ENCODE measurements at regions not wholly inside any gene's neighbourhood (a gene's known extent, or its start where the extent isn't known, plus 50 kb on each side); places are given as distances from the start of the nearest gene placed in this dataset.
"Not testable (repeated sequence)": the region's sequence is repeated elsewhere in the genome, so short reads cannot be mapped to it uniquely, and the experiment has no call there.

DNA sequence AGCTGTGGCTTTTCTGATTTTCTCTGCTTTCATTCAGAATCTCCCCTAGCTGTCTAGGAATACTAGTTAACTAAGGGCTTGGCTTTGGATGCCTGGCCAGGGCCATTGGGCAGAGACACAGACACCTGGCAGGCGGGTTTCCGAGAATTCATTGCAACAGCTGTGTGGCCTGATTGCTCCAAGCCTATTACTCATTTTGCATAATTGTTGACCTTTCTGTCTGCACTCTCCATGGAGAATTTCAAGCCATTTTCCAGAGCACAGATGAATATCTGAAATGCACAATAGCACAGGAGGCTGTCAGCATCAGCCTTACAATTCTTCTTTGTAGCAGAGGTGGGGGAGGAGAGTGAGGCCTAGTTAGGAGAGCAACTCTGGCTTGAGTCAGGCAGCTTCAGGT, 310.5 kb downstream of the DMAC1 start:
- no peaks in the 10 kb centered on the region for H3K36me3 ChIP-seq (replicated peaks)
- no peak overlapping the region for H3K4me3 ChIP-seq (ENCODE audit: low read depth, low read length)
- TF ChIP-seq, protein P1, sequence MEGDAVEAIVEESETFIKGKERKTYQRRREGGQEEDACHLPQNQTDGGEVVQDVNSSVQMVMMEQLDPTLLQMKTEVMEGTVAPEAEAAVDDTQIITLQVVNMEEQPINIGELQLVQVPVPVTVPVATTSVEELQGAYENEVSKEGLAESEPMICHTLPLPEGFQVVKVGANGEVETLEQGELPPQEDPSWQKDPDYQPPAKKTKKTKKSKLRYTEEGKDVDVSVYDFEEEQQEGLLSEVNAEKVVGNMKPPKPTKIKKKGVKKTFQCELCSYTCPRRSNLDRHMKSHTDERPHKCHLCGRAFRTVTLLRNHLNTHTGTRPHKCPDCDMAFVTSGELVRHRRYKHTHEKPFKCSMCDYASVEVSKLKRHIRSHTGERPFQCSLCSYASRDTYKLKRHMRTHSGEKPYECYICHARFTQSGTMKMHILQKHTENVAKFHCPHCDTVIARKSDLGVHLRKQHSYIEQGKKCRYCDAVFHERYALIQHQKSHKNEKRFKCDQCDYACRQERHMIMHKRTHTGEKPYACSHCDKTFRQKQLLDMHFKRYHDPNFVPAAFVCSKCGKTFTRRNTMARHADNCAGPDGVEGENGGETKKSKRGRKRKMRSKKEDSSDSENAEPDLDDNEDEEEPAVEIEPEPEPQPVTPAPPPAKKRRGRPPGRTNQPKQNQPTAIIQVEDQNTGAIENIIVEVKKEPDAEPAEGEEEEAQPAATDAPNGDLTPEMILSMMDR (IDR thresholded peaks at IDR 0.05; ENCODE audit: low read depth, low read length, missing control alignments), result no peak
- in situ Hi-C loops (cut with HindIII; ENCODE audit: low pct_ligation_motif_present, low sequenced_read_pairs), result no loop called here
- H3K27ac ChIP-seq, result no peak overlapping the region
- H3K27me3 ChIP-seq (replicated peaks), result no peaks in the 10 kb centered on the region
- DNase-seq, result no peak

DNA sequence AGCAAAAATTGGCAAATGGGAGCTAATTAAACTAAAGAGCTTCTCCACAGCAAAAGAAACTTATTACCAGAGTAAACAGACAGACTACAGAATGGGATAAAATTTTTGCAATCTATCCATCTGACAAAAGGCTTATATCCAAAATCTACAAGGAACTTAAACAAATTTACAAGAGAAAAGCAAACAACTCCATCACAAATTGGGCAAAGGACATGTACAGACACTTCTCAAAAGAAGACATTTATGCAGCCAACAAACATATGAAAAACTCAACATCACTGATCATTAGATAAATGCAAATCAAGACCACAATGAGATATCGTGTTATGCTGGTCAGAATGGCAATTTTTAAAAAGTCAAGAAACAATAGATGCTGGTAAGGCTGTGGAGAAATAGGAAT, 315.6 kb downstream of the DMAC1 start:
- DNase-seq; H3K36me3 ChIP-seq (replicated peaks); H3K27me3 ChIP-seq (replicated peaks); in situ Hi-C loops (cut with HindIII; ENCODE audit: low pct_ligation_motif_present, low sequenced_read_pairs); H3K4me3 ChIP-seq (ENCODE audit: low read depth, low read length); H3K27ac ChIP-seq: not testable (repeated sequence)

DNA sequence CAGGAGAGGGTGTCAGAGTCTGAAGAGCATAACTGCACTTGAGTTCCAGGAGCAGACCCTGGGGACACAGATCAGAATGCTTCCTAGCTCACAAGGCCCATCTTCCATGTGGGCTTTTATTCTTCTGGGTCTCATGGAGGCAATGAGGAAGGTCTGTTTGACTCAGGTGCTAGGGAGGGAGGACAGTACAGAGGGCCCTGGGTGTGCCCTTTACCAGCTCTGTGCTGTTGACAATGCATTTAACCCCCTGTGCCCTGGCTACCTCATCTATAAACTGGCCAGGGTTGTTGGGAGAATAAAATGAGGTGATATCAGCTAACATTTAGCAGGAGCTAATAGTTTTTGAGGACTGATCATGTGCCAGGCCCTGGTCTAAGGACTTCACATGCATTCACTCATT, 318.0 kb downstream of the DMAC1 start:
- DNase-seq, result no peak
- in situ Hi-C loops (cut with HindIII; ENCODE audit: low pct_ligation_motif_present, low sequenced_read_pairs), result no loop called here
- no peak overlapping the region for H3K27ac ChIP-seq
- TF ChIP-seq, protein P1 (IDR thresholded peaks at IDR 0.05; ENCODE audit: low read depth, low read length, missing control alignments), result no peak
- H3K4me3 ChIP-seq (ENCODE audit: low read depth, low read length), result no peak overlapping the region
- no peaks in the 10 kb centered on the region for H3K27me3 ChIP-seq (replicated peaks)
- no peaks in the 10 kb centered on the region for H3K36me3 ChIP-seq (replicated peaks)

DNA sequence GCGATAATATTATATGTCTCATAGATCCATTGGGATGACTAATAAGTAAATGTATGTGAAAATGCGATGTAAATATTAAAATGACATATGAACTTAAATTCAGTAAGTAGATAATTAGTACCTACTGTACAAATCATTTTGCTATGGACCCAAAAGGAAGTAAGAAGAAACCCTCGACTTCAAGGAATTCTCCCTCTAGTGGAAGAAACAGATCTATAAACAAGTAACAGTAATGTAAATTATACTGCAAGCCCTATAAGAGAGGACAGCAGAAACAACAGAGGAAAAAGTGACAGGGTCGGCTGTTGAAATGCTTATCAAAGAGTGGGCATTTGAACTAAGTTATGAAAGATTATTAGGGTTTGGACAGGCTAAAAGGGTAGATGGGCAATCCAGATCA, 320.3 kb downstream of the DMAC1 start:
- no peak for DNase-seq
- no peaks in the 10 kb centered on the region for H3K36me3 ChIP-seq (replicated peaks)
- in situ Hi-C loops (cut with HindIII; ENCODE audit: low pct_ligation_motif_present, low sequenced_read_pairs), result no loop called here

DNA sequence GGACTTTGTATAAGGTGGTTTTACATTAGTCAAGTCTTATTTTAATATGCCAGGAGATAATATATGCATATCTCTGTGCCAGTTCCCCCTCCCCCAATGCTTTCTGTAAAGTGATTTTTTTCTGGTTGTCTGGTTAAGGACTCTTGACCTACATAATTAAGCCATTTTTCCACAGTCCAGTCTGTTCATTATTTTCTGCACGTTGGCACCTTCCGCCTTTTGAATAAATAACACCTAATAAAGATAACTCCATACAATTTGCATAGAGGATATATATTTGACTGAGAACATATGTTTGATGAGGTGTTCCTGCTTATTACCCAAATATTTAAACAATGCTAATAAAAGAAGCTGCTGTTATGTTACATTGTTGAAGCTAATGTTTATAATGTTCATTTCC, 320.9 kb downstream of the DMAC1 start:
- DNase-seq, result no peak
- Histone ChIP-seq H3K27ac (no peak overlapping the region), H3K4me3 (ENCODE audit: low read depth, low read length) (no peak overlapping the region), H3K27me3 (replicated peaks) (no peaks in the 10 kb centered on the region), H3K36me3 (replicated peaks) (no peaks in the 10 kb centered on the region)
- in situ Hi-C loops (cut with HindIII; ENCODE audit: low pct_ligation_motif_present, low sequenced_read_pairs), result no loop called here
- TF ChIP-seq, protein P1 (IDR thresholded peaks at IDR 0.05; ENCODE audit: low read depth, low read length, missing control alignments), result no peak

More for the DNA sequence above, 320.3 kb downstream of the DMAC1 start:
- Histone ChIP-seq H3K27me3 (replicated peaks) (no peaks in the 10 kb centered on the region), H3K4me3 (ENCODE audit: low read depth, low read length) (no peak overlapping the region), H3K27ac (no peak overlapping the region)
- TF ChIP-seq, protein P1 (IDR thresholded peaks at IDR 0.05; ENCODE audit: low read depth, low read length, missing control alignments), result no peak

DNA sequence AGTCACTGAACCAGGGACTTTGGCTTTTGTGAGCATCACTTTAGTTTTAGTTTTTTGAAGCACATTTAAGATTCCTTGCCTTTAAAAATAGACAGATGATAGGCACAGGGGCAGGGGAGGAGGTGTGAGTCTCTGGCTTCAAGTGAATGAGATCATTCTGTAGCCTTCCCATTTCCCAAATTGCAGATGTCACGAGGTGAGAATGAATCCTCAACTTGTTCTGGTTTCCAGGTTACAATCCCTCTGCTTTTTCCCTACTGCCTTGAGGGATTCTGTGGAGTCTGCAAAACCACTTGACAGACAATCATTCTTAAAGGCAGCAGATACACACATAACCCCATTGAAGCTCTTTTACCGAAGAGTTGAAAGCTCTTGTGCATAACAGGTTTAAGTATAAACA, 332.4 kb downstream of the DMAC1 start:
- in situ Hi-C loops (cut with HindIII; ENCODE audit: low pct_ligation_motif_present, low sequenced_read_pairs), result no loop called here
- no peak overlapping the region for H3K27ac ChIP-seq
- DNase-seq, result no peak

More for the DNA sequence above, 332.4 kb downstream of the DMAC1 start:
- no peak overlapping the region for H3K4me3 ChIP-seq (ENCODE audit: low read depth, low read length)
- TF ChIP-seq, protein P1 (IDR thresholded peaks at IDR 0.05; ENCODE audit: low read depth, low read length, missing control alignments), result no peak
- no peaks in the 10 kb centered on the region for H3K27me3 ChIP-seq (replicated peaks)
- no peaks in the 10 kb centered on the region for H3K36me3 ChIP-seq (replicated peaks)

Measured in brain microvascular endothelial cell (primary cell).